ENCODE measurements at regions not wholly inside any gene's neighbourhood (a gene's known extent, or its start where the extent isn't known, plus 50 kb on each side); places are given as distances from the start of the nearest gene placed in this dataset.

DNA sequence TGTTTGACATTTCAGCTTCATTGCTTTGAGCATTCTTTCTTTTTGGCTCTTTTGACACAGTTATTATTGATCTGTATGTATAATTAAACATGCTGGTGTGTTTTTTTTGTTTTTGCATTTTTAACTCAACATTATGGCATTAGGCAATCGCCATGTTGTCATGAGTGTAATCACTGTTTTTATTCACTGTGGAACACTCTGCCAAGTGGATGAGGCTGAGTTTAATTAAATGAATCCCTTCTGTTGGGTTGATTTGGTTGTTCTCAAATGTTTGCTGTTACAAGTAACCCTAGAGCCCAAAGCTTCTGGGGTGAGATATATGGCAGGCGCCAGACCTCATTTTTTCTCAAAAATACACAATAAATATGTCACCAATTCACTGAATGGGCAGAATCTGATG lies 428.1 kb downstream of the MATN1 start:
- no peak for TF ChIP-seq POLR2A (IDR thresholded peaks at IDR 0.05)
- TF ChIP-seq, protein P1, sequence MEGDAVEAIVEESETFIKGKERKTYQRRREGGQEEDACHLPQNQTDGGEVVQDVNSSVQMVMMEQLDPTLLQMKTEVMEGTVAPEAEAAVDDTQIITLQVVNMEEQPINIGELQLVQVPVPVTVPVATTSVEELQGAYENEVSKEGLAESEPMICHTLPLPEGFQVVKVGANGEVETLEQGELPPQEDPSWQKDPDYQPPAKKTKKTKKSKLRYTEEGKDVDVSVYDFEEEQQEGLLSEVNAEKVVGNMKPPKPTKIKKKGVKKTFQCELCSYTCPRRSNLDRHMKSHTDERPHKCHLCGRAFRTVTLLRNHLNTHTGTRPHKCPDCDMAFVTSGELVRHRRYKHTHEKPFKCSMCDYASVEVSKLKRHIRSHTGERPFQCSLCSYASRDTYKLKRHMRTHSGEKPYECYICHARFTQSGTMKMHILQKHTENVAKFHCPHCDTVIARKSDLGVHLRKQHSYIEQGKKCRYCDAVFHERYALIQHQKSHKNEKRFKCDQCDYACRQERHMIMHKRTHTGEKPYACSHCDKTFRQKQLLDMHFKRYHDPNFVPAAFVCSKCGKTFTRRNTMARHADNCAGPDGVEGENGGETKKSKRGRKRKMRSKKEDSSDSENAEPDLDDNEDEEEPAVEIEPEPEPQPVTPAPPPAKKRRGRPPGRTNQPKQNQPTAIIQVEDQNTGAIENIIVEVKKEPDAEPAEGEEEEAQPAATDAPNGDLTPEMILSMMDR (IDR thresholded peaks at IDR 0.05 in 8 of 11, conservative IDR thresholded peaks at IDR 0.05 in 3 of 11) = no peak

Measured in spleen (tissue), 7 donors.